Kidney (tissue), 13 donors: ENCODE measurements at regions not wholly inside any gene's neighbourhood (a gene's known extent, or its start where the extent isn't known, plus 50 kb on each side); places are given as distances from the start of the nearest gene placed in this dataset.

Experiments
- DNase-seq, 5 donors: peaks; one replicate each; pipeline ENCODE4 v3.0.0-alpha.2; 2013 to 2020
- FAIRE-seq: peaks from 2 replicates; lab custom pipeline; 2012; peaks lifted over from hg19 to GRCh38; lab: Jason Lieb, UNC
- H3K27ac ChIP-seq, 2 donors: one replicate each; pipeline ENCODE4 v1.7.0; 2013; ENCODE audit warnings: low read depth in 2 of 2, low read length in 2 of 2, inconsistent platforms in 1 of 2
- H3K27me3 ChIP-seq: one replicate; pipeline ENCODE4 v1.7.1; 2013; ENCODE audit warnings: low read length, inconsistent platforms; ENCODE audit not compliant: control insufficient read depth, insufficient read depth
- H3K36me3 ChIP-seq, 3 donors: one replicate each; pipeline versions ENCODE4 v1.7.0 to v1.7.1; 2013; ENCODE audit warnings: low read length in 3 of 3, control low read depth in 1 of 3, inconsistent platforms in 1 of 3; ENCODE audit not compliant: insufficient read depth in 3 of 3, control insufficient read depth in 2 of 3
- H3K4me1 ChIP-seq, 3 donors: one replicate each; pipeline versions ENCODE4 v1.7.0 to v1.7.1; 2013; ENCODE audit warnings: low read length in 3 of 3, inconsistent platforms in 1 of 3, low read depth in 1 of 3; ENCODE audit not compliant: control insufficient read depth in 2 of 3, insufficient read depth in 2 of 3
- H3K4me3 ChIP-seq, 3 donors: one replicate each; pipeline versions ENCODE4 v1.7.0 to v1.8.1; 2013; ENCODE audit warnings: low read length in 3 of 3, control low read depth in 1 of 3, inconsistent platforms in 1 of 3
- H3K9ac ChIP-seq, 3 donors: one replicate each; pipeline versions ENCODE4 v1.7.0 to v1.7.1; 2013; ENCODE audit warnings: low read length in 3 of 3, control low read depth in 1 of 3, inconsistent platforms in 1 of 3
- H3K9me3 ChIP-seq, 3 donors: one replicate each; pipeline versions ENCODE4 v1.7.0 to v1.7.1; 2013; ENCODE audit warnings: low read length in 3 of 3, control low read depth in 1 of 3, inconsistent platforms in 1 of 3; ENCODE audit not compliant: control insufficient read depth in 2 of 3, insufficient read depth in 1 of 3
- intact Hi-C: fragments of 100-400 bp; cut with DNase I; formaldehyde crosslinking; loops from one replicate; pipeline ENCODE4 v1.11.1; 2022
- TF ChIP-seq, protein P1 (sequence below): IDR thresholded peaks from 3 replicates; pipeline ENCODE4 v1.5.1; 2012; ENCODE audit warnings: mild to moderate bottlenecking, moderate library complexity, borderline replicate concordance; ENCODE audit not compliant: insufficient read depth; ENCODE audit errors: extremely low read depth
- donor health status: control.
- donor health status: control.
- donor health status: control.
- donor health status: control.
- donor health status: control.
- donor health status: DM: yes; HTN: yes; CAD: no.
- donor health status: Normal renal cell carcinoma (clear cell type).

DNA sequence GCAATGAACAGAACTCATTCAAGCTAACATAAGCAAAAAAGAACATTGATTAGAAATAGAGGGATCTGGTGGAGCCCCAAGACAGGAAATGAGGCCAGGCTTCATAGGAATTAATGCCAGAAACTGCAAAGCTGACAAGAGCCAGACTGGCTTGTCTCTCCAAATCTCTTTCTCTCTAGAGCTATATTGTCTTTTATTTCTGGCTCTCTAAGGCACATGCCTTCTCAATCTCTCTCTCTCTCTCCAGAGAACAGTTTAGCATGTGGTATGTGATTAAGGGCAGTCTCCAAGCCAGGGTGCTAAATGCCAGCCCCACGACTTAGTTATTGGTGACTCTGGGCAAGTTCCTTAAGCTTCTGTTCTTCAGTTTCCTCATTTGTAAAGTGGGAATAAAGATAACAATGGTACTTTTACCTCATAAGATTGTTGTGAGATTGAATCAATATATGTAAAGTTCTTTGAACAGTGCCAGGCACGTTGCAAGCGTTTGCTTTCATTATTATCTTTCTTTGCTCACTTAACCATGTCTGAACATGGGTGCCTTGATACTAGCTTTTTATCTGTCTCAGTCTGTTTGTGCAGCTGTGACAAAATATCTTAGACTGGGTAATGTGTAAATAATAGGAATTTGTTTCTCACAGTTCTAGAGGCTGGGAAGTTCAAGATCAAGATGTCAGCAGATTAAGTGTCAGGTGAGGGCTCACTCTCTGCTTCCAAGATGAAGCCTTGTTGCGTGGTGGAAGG, 123.2 kb downstream of the BDH1 start:
- Histone ChIP-seq H3K36me3 (no peaks in the 10 kb centered on the region), H3K9ac (no peak overlapping the region), H3K4me3 (no peak overlapping the region), H3K27me3 (no peaks in the 10 kb centered on the region), H3K27ac (no peak overlapping the region), H3K9me3 (no peaks in the 10 kb centered on the region), H3K4me1 (peaks cover 0 to 11% (median 2%) of the 10 kb centered on the region in 3 donors)
- DNase-seq (peak in 1 of 5 donors; percentile 58), FAIRE-seq (no peak)
- intact Hi-C loops, result no loop called here
- TF ChIP-seq, protein P1, sequence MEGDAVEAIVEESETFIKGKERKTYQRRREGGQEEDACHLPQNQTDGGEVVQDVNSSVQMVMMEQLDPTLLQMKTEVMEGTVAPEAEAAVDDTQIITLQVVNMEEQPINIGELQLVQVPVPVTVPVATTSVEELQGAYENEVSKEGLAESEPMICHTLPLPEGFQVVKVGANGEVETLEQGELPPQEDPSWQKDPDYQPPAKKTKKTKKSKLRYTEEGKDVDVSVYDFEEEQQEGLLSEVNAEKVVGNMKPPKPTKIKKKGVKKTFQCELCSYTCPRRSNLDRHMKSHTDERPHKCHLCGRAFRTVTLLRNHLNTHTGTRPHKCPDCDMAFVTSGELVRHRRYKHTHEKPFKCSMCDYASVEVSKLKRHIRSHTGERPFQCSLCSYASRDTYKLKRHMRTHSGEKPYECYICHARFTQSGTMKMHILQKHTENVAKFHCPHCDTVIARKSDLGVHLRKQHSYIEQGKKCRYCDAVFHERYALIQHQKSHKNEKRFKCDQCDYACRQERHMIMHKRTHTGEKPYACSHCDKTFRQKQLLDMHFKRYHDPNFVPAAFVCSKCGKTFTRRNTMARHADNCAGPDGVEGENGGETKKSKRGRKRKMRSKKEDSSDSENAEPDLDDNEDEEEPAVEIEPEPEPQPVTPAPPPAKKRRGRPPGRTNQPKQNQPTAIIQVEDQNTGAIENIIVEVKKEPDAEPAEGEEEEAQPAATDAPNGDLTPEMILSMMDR, result no peak

DNA sequence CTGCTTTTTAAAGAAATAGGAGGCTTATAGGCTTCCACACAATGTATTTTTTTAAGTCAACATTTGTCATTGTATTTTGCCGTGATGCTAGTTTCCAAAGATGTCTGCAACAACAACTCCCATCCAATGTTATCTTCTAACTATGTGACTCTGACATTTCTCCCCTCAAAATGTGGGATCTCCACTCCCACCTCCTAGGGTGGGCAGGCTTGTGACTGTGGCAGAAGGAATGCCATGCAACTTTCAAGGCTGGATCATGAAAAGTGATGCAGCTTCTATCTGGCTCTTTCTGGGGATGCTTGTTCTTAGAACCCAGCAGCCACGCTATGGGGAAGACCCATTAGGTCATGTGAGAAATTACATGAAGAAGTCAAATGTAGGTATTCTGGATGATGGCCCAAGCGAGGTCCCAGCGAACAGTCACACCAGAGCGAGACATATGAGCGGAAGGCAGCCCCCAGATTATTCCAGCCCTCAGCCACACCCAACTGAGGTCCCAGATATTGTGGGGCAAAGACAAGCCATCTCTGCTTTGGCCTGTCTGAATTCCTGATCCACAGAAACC, 124.3 kb downstream of the BDH1 start:
- H3K36me3 ChIP-seq, result no peaks in the 10 kb centered on the region
- intact Hi-C loops, result no loop called here
- TF ChIP-seq, protein P1, result no peak
- no peaks in the 10 kb centered on the region for H3K27me3 ChIP-seq
- H3K9ac ChIP-seq, result no peak overlapping the region
- no peaks in the 10 kb centered on the region for H3K9me3 ChIP-seq
- no peak overlapping the region for H3K4me3 ChIP-seq
- DNase-seq, result no peak
- H3K4me1 ChIP-seq, result peaks cover 0 to 11% (median 2%) of the 10 kb centered on the region in 3 donors
- no peak overlapping the region for H3K27ac ChIP-seq
- no peak for FAIRE-seq

DNA sequence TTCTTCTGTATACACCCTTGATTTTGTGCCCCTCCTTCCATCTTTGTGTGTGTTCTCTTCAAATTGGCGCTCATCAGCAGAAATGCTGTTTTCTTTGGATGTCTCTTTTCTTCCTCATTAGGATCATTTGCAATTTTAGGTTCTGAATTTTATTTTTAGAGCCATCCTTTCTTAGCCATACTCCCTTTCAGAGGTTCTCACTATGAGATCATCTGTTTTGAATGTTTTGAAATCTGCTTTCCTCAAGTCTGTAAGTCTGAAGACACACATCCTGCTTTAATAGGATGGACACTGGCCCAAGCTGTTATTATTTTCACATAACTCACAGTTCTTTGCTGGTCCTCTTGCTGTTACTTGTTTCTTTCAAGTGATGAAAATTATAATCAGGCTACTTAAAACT, 124.8 kb downstream of the BDH1 start:
- no peaks in the 10 kb centered on the region for H3K9me3 ChIP-seq
- FAIRE-seq (no peak), DNase-seq (peak in 1 of 5 donors; percentile 66)
- no peaks in the 10 kb centered on the region for H3K27me3 ChIP-seq
- no peak overlapping the region for H3K27ac ChIP-seq
- peaks cover 0 to 11% (median 2%) of the 10 kb centered on the region in 3 donors for H3K4me1 ChIP-seq
- H3K4me3 ChIP-seq, result no peak overlapping the region
- H3K9ac ChIP-seq, result no peak overlapping the region
- TF ChIP-seq, protein P1, result no peak
- no peaks in the 10 kb centered on the region for H3K36me3 ChIP-seq
- intact Hi-C loops, result no loop called here
